ENCODE measurements at regions not wholly inside any gene's neighbourhood (a gene's known extent, or its start where the extent isn't known, plus 50 kb on each side); places are given as distances from the start of the nearest gene placed in this dataset.
"Not testable (repeated sequence)": the region's sequence is repeated elsewhere in the genome, so short reads cannot be mapped to it uniquely, and the experiment has no call there.

DNA sequence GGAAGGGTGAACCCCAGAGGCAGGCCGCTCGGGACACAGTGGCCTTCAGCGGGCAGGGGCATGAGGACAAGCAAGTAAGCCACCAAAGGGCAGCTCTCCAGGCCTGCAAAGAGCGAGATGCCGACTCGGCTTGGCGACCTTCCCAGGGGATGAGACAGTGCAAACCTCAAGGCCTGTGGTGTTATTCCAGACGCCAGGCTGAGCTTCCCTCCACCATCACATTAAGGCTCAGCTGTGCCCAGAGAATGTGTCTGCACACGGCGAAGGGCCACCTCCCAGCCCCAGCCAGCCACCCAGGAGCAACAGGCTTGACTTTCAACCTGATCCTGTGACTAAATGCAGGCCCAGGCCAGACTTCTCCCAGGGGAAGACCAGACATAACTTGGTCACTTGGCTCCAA lies 251.4 kb downstream of the SOX9 start:
- no peak for DNase-seq

DNA sequence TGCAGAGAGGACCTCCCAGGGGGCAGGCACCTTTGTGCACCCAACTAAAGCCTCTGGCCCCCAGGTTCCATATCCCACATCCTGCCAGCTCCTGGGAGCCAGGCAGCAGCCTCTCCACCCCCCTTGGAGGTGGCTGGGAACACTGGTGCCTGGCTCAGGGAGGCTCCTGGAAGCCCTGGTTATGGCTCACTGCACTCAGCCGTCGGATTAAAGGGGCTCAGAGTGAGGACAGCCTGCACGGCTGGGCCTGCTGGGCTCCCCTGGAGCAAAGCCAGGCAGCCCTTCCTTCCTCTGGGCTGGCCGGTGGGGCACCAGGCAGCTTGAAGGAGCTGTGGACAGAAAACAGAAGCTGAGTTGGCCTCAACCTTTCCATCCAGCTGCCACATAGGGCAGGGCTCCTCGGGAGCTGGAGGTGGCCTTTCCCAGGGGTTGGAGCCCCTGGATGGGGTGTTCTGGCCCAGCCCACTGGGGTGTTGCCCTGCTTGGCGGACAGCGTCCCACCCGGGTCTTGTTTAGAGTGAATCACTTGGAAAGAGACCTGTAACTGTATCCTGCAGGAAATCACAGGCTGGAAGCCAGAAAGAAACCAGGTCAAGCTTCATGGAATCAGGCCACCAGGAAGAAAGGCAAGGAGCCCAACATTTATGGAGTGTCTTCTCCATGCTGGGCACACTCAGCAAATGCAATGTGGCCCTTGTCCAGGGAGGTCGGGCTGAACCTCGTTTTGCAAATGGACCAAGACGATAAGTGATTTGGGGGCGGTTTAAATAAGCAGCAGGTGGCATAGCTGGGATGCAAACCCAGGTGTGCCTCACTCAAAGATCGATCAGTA lies 253.3 kb downstream of the SOX9 start:
- DNase-seq = peak; percentile 82

GRCh38 chr17:72376526-72377345 lies 255.9 kb downstream of the SOX9 start:
- DNase-seq = no peak

- DNase-seq = no peak
Measured at GRCh38 chr17:72378414-72379390, 257.9 kb downstream of the SOX9 start.

DNA sequence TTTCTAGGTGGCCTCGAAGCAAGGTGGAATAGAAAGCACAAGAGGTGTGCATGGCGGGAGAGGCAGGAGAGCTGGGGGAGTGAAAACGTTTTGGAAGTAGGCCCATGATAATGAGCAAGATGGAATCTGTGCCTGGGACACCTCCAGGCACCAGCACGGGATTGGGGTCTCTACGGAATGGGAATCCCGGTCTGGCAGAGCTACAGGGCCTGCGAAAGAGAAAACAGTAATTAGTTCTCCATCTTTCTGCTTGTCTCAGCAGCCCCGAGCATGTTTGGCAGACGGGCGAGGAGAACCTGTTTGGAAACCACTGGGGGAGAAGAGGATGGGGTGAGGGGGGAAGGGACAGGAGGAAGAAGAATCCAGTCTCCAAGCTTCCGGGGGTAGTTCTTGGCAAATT lies 258.7 kb downstream of the SOX9 start:
- DNase-seq = no peak

- no peak for DNase-seq
Measured at GRCh38 chr17:72380120-72380519, 259.3 kb downstream of the SOX9 start.

- DNase-seq = no peak
Measured at GRCh38 chr17:72380737-72381136, 259.9 kb downstream of the SOX9 start.

DNA sequence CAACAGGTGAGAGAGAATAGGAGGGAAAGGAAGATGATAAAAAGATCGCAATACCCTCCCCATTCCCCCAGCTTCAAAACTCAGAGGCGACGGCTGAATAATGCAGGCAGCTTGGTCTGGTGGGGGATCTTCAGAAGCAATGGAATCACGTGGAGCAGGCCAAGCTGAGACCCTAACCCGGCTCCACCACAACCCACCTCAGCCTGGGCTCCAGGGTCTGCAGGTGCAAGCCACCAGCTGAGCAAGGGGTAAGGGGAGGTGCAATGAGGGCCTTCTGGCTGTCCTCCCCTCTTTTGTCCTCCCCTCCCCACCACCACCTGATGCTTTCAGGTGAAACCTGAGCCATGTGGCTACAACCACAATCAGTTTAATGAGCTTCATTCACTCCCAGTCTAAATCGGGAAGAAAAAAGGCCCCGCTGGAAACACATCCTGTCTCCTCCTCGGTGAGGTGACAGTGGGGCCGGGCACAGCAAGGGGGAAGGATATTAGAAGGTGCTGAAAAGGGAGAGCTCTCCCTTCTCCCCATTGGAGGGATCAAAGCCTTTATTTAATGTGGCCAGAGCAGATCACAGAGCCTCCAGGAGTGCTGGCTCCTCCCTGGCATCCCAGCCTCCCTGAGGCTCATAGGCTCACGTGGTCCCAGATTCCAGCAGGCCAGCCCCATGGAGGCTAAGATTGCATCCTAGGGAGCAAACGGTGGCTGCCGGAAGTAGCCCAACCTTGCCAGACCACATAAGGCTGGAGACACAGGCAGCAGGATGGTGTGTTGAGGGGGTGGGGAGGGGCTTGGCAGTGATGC lies 261.0 kb downstream of the SOX9 start:
- DNase-seq = no peak

- DNase-seq = no peak
Measured at GRCh38 chr17:72382971-72383722, 262.3 kb downstream of the SOX9 start.

- peak; percentile 33 for DNase-seq
Measured at GRCh38 chr17:72385475-72385874, 264.7 kb downstream of the SOX9 start.

DNA sequence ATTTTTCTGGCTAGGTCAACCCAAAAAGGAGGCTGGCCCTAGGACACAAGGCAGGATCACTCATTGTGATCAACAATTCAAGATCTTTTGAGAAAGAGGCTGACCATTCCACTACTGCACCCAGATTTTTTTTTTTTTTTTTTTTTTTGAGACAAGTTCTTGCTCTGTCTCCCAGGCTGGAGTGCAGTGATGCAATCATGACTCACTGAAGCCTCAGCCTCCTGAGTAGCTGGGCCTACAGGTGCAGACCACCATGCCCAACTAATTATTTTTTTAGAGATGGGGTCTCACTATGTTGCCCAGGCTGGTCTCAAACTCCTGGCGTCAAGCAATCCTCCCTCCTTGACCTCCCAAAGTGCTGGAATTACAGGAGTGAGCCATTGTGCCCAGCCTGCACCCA lies 265.4 kb downstream of the SOX9 start:
- DNase-seq = not testable (repeated sequence)

DNA sequence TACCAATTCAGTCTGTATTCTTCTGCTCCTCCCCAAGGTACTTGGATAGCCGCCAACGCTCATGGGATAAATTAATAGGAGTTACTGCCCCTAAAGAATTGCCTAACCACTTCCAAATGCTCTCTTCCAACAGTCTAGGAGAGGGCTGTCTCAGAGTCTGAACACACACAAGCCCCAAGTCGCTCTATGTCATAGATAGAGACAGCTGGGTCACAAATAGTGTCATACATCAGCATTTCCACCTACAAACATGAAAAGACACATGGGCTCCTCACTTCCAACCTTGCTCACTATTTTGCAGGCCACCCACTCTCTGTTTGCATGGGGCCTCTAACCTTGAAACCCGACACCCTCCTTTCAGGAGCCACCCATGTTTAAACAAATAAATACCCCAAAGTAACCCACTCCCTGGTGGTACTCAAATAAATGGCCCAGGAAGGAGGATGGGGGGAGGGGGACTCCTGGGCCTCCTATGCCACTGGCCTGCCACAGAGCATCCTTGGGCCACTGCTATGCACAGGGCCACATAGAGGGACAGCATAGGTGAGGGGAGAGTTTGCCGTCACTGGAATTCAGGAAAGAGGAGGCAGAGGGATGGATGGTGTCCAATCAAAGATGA lies 265.9 kb downstream of the SOX9 start:
- DNase-seq = no peak

GRCh38 chr17:72387487-72387886 lies 266.7 kb downstream of the SOX9 start:
- peak; percentile 94 for DNase-seq

- DNase-seq = no peak
Measured at GRCh38 chr17:72387969-72388368, 267.1 kb downstream of the SOX9 start.

- DNase-seq = no peak
Measured at GRCh38 chr17:72388765-72389473, 268.1 kb downstream of the SOX9 start.

DNA sequence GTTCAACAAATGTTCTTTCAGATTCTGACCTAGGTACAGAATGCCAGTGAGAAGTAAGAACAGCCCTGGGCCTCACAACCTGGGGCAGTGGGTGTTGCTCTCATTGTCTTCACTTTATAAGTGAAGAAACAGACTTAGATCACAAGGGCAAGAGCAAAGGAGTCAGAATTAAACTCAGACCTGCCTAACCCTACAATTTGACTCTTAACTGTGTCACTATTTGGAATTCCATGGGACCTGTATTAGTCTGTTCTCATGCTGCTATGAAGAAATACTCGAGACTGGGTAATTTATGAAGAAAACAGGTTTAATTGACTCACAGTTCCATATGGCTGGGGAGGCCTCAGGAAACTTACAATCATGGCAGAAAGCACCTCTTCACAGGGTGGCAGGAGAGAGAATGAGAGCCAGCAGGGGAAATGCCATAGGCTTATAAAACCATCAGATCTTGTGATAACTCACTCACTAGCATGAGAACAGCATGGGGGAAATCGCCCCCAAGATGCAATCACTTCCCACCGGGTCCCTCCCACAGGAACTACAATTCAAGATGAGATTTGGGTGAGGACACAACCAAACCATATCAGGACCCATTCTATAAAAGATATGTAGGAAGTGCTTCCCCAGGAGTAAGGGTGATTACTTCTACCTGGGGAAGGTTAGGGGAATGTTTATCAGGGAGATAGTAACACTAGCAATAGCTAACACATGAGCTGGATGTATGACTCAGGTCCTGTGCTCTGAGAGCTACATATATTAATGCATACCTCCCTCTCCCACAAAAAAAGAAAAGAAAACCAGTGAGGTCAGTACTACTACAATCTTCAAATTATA lies 270.1 kb downstream of the SOX9 start:
- DNase-seq = peak; percentile 36

DNA sequence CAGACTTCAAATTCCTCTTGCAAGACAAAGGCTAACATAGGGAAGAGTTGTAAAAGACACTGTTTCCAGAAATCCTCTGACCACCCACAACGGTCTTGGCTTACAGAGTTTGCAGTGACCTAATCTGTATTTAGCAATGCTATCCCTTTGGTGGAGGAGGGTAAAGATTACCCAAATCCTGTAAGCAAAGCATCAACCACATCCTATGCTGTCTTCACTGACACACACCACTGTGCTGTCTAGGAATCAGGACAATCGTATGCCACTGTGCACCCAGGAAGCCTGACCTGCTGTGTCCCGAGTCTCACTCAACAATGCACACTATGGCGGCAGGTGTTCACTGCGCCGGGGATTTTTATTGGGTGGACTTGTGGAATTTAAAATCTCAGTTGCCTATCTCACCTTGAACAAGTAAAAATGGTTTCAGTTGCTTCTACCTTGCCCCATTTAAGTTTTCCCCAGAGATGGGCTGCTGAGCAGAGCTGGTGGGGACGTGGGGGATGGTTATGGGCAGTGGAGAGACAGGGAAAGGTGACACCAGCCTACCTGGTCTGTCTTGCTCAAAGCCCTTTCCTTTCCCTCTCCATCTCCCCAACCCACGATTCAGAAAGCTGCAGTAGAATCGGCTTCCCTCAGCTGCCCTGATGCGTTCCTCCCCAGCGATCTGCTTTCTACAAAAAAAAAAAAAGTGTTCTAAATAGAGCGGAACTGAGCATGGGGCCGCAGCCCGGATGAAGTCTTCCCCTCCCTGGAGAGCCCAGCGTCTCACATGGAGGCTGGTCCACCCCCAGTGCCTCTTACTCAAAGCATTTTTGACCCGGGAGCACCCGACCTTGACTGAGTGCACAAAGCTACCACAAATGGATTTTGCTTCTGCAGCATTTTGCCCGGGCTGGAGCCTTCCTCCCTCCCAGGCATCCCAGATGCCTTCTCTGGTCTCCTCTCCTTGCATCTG lies 271.5 kb downstream of the SOX9 start:
- peak; percentile 83 for DNase-seq

- peak; percentile 79 for DNase-seq
Measured at GRCh38 chr17:72393553-72393952, 272.7 kb downstream of the SOX9 start.

Measured in kidney glomerular epithelial cell (primary cell).